HUES48 (cell line): ENCODE measurements at regions not wholly inside any gene's neighbourhood (a gene's known extent, or its start where the extent isn't known, plus 50 kb on each side); places are given as distances from the start of the nearest gene placed in this dataset.
A peak's percentile ranks its signal among the peaks of the same experiment; 100 is the strongest.

Experiments
- H3K27ac ChIP-seq: one replicate; pipeline ENCODE4 v1.7.0; 2013; ENCODE audit warnings: low read depth, low read length, inconsistent platforms
- H3K27me3 ChIP-seq: 2 replicates; pipeline ENCODE4 v1.6.1; 2013; ENCODE audit warnings: mild to moderate bottlenecking, low read length; ENCODE audit not compliant: control insufficient read depth, insufficient read depth
- H3K36me3 ChIP-seq: 2 replicates; pipeline ENCODE4 v1.6.1; 2013; ENCODE audit warnings: low read length; ENCODE audit not compliant: control insufficient read depth, insufficient read depth
- H3K4me1 ChIP-seq: 2 replicates; pipeline ENCODE4 v1.6.1; 2013; ENCODE audit warnings: mild to moderate bottlenecking, low read length; ENCODE audit not compliant: control insufficient read depth, insufficient read depth
- H3K4me3 ChIP-seq: 2 replicates; pipeline ENCODE4 v1.5.1; 2013; ENCODE audit warnings: mild to moderate bottlenecking, low read depth, low read length
- H3K9ac ChIP-seq: 2 replicates; pipeline ENCODE4 v1.6.1; 2013; ENCODE audit warnings: mild to moderate bottlenecking, low read depth, low read length, moderate library complexity
- H3K9me3 ChIP-seq: 2 replicates; pipeline ENCODE4 v1.6.1; 2013; ENCODE audit warnings: low read length; ENCODE audit not compliant: control insufficient read depth, insufficient read depth

DNA sequence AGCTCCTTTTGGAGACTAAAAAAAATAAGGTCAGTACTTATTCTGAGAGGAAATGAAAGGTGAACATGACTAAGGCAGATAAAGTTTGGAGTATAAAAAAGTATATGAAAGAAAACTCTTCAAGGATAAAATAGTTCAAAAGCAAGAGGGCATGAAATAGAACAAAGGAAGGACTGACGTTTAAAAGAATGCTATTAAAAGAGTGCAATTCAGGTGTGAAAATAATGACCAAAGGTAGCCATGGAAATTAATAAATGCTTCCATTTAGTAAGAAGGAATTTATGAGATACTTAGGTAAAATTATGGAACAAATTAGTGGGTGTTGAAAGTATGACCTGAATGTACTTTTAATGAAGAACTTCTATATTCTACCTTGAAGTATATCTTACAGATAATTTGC is 128.2 kb upstream of the WDFY3 start:
- H3K9ac ChIP-seq, result no peak overlapping the region
- no peaks in the 10 kb centered on the region for H3K36me3 ChIP-seq
- no peaks in the 10 kb centered on the region for H3K4me1 ChIP-seq
- H3K9me3 ChIP-seq, result 0 out of 2 replicates have a peak, but pooled peaks cover under 1% of the 10 kb centered on the region
- no peaks in the 10 kb centered on the region for H3K27me3 ChIP-seq
- H3K27ac ChIP-seq, result no peak overlapping the region
- H3K4me3 ChIP-seq, result no peak overlapping the region

GRCh38 chr4:85102606-85103005 is 136.1 kb upstream of the WDFY3 start:
- Histone ChIP-seq H3K27ac (no peak overlapping the region), H3K9ac (no peak overlapping the region), H3K4me1 (no peaks in the 10 kb centered on the region), H3K27me3 (no peaks in the 10 kb centered on the region), H3K4me3 (no peak overlapping the region), H3K9me3 (no peaks in the 10 kb centered on the region), H3K36me3 (no peaks in the 10 kb centered on the region)

DNA sequence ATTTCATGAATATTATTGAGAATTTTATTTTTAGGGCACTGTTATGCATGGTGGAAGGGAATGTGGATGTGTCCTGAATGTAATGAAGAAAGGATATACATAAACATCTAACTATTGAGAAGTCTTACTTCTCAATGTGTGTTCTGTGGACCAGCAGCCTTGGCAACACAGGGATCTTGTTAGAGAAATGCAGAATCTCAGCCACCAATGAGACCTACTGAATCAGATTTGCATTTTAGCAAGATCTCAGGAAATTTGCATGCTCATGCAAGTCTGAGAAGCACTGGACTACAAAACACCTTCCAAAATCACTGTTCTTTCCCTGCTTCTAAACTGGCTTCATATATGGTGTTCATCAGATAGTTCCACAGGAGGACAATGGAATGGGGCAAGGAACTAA is 139.7 kb upstream of the WDFY3 start:
- Histone ChIP-seq H3K27me3 (no peaks in the 10 kb centered on the region), H3K4me3 (no peak overlapping the region), H3K4me1 (no peaks in the 10 kb centered on the region), H3K27ac (no peak overlapping the region), H3K36me3 (no peaks in the 10 kb centered on the region), H3K9ac (no peak overlapping the region), H3K9me3 (no peaks in the 10 kb centered on the region)

DNA sequence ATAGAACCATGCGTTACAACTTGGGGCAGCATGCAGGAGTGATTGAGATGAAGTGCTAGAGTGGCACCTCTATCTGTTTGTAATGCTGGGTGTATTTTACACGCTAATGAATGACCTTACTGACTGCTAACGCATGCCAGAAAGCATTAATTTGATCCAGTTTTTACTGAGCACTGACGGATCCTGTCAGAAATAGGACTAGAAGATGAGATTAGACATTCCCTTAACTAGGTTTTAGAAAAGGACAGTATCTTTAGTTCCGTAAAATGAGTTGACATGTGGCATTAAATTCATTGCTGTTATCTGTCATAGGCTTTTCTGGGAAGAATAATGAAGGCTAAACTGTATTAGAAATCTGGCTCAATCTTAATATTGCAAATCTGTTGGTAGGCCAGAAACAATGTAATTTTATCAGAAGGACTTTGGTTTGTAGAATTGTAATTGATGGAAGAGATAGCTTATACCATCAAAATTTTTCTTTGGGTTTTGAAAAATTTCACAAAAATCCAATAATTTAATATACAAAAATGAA is 140.4 kb upstream of the WDFY3 start:
- H3K36me3 ChIP-seq, result no peaks in the 10 kb centered on the region
- H3K4me1 ChIP-seq, result no peaks in the 10 kb centered on the region
- H3K9ac ChIP-seq, result no peak overlapping the region
- no peak overlapping the region for H3K27ac ChIP-seq
- no peak overlapping the region for H3K4me3 ChIP-seq
- no peaks in the 10 kb centered on the region for H3K27me3 ChIP-seq
- no peaks in the 10 kb centered on the region for H3K9me3 ChIP-seq

DNA sequence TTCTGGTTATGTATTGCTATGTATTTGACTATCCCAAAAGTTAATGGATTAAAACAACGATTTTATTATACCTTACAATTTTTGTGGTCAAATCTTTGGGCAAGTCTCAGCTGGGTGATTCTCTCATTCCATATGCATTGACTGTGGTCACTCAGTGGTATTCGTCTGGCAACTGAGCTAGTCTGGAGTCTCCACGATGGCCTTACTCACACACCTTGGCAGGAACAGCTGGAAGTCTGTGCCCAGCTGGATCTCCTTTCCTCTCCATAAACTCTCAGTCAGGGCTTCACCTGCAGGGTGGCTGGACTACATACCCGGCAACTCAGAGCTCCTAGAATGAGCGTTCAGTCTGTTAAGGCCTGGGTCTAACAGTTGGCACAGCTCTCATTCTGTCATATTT is 141.1 kb upstream of the WDFY3 start:
- Histone ChIP-seq H3K4me1 (no peaks in the 10 kb centered on the region), H3K4me3 (no peak overlapping the region), H3K9ac (no peak overlapping the region), H3K9me3 (no peaks in the 10 kb centered on the region), H3K36me3 (no peaks in the 10 kb centered on the region), H3K27ac (no peak overlapping the region), H3K27me3 (no peaks in the 10 kb centered on the region)

GRCh38 chr4:85113706-85114105 is 147.2 kb upstream of the WDFY3 start:
- H3K27me3 ChIP-seq, result no peaks in the 10 kb centered on the region
- no peaks in the 10 kb centered on the region for H3K4me1 ChIP-seq
- H3K27ac ChIP-seq, result no peak overlapping the region
- H3K9ac ChIP-seq, result no peak overlapping the region
- H3K36me3 ChIP-seq, result no peaks in the 10 kb centered on the region
- no peaks in the 10 kb centered on the region for H3K9me3 ChIP-seq
- no peak overlapping the region for H3K4me3 ChIP-seq

- Histone ChIP-seq H3K4me3 (no peak overlapping the region), H3K27ac (no peak overlapping the region), H3K9me3 (no peaks in the 10 kb centered on the region), H3K27me3 (no peaks in the 10 kb centered on the region), H3K36me3 (no peaks in the 10 kb centered on the region), H3K4me1 (no peaks in the 10 kb centered on the region), H3K9ac (no peak overlapping the region)
Measured at GRCh38 chr4:85114526-85114925, 148.0 kb upstream of the WDFY3 start.

DNA sequence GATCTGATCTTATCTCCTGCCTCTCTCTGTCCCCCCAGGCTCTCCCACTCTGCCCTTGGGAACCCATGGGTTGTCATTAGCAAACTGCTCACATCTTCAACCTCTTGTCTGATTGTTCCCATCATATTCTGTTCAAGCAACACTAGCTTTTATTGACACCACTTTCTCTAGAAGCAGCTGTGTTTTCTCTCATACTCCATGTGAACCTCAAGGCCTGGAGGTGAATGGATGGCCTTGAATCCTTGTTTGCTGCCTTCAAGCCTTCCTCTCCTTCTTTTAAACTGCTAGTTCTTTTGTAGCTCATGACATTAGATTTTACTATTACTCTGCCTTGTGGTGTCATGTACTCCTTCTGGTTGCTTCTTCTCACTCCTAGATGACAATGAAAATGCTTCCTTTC is 149.5 kb upstream of the WDFY3 start:
- Histone ChIP-seq H3K4me1 (no peaks in the 10 kb centered on the region), H3K4me3 (no peak overlapping the region), H3K9me3 (no peaks in the 10 kb centered on the region), H3K9ac (no peak overlapping the region), H3K27ac (no peak overlapping the region), H3K27me3 (no peaks in the 10 kb centered on the region), H3K36me3 (no peaks in the 10 kb centered on the region)

- Histone ChIP-seq H3K4me3 (no peak overlapping the region), H3K9me3 (no peaks in the 10 kb centered on the region), H3K4me1 (peaks cover 43% of the 10 kb centered on the region), H3K27ac (peak overlapping the region; percentile 63), H3K27me3 (no peaks in the 10 kb centered on the region), H3K36me3 (no peaks in the 10 kb centered on the region), H3K9ac (no peak overlapping the region)
Measured at GRCh38 chr4:85125688-85126087, 159.2 kb upstream of the WDFY3 start.

- no peak overlapping the region for H3K4me3 ChIP-seq
- no peaks in the 10 kb centered on the region for H3K27me3 ChIP-seq
- H3K36me3 ChIP-seq, result no peaks in the 10 kb centered on the region
- no peaks in the 10 kb centered on the region for H3K9me3 ChIP-seq
- H3K4me1 ChIP-seq, result peaks cover 43% of the 10 kb centered on the region
- peak overlapping the region; percentile 60 for H3K27ac ChIP-seq
- H3K9ac ChIP-seq, result no peak overlapping the region
Measured at GRCh38 chr4:85126991-85127591, 160.6 kb upstream of the WDFY3 start.

DNA sequence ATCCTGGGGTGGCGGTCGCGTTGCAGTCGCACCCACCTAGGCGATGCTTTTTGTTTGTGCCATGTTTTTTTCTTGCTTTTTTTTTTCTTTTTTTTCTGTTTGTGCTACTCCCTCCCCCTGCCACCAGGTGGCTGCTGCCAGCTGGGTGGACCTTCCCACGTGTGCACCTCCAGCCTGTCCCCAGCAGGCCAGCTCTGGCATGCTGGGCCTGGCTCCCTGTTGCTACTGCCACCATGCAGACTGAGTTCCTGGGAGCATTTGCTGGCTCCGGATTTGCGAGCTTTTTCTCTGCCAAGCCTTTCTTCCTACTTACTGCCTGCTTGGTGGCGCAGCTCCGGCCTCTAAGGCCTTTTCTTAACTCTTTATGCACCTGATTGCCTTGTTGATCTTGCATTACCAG is 161.2 kb upstream of the WDFY3 start:
- no peaks in the 10 kb centered on the region for H3K36me3 ChIP-seq
- peak overlapping the region; percentile 60 for H3K27ac ChIP-seq
- no peaks in the 10 kb centered on the region for H3K9me3 ChIP-seq
- H3K4me3 ChIP-seq, result no peak overlapping the region
- H3K27me3 ChIP-seq, result no peaks in the 10 kb centered on the region
- peaks cover 43% of the 10 kb centered on the region for H3K4me1 ChIP-seq
- no peak overlapping the region for H3K9ac ChIP-seq
